Testis (tissue), 2 donors: ENCODE measurements at regions not wholly inside any gene's neighbourhood (a gene's known extent, or its start where the extent isn't known, plus 50 kb on each side); places are given as distances from the start of the nearest gene placed in this dataset.

Experiments
- DNase-seq: peaks from one replicate; pipeline ENCODE4 v3.0.0-alpha.2; 2019
- H3K27ac ChIP-seq, 2 donors: fragments of 200-600 bp; sonication (generic); one replicate each; pipeline ENCODE4 v1.5.1; 2019
- H3K27me3 ChIP-seq: fragments of 200-600 bp; sonication (generic); one replicate; pipeline ENCODE4 v1.5.1; 2019
- H3K36me3 ChIP-seq: fragments of 200-600 bp; sonication (generic); one replicate; pipeline ENCODE4 v1.5.1; 2017; ENCODE audit warnings: low read depth; ENCODE audit errors: missing control alignments
- H3K4me1 ChIP-seq: fragments of 200-600 bp; sonication (generic); one replicate; pipeline ENCODE4 v1.5.1; 2019
- H3K4me3 ChIP-seq, 2 donors: fragments of 200-600 bp; sonication (generic); one replicate each; pipeline ENCODE4 v1.5.1; 2017 to 2019
- H3K9me3 ChIP-seq: fragments of 200-600 bp; sonication (generic); one replicate; pipeline ENCODE4 v1.5.1; 2017
- CTCF ChIP-seq, 3 experiments: fragments of 450-650 bp in 2 of 3; fragments of 200-600 bp in 1 of 3; sonication (generic) in 1 of 3; IDR thresholded peaks; one replicate each; pipeline ENCODE4 v1.5.1; 2016 to 2019; ENCODE audit warnings: antibody characterized with exemption in 3 of 3, mild to moderate bottlenecking in 2 of 3, moderate library complexity in 1 of 3
- POLR2A ChIP-seq: fragments of 450-650 bp; IDR thresholded peaks from one replicate; pipeline ENCODE4 v1.6.1; 2017; ENCODE audit warnings: antibody characterized with exemption, mild to moderate bottlenecking, moderate library complexity
- WGBS, 2 donors: methylation state at CpG; one replicate each; pipeline ENCODE4 v1.1.5; 2018; 5-methylcytosine and 5-hydroxymethylcytosine counted together
- intact Hi-C: fragments of 100-400 bp; cut with DNase I; formaldehyde crosslinking; loops from one replicate; pipeline ENCODE4 v1.15.1; 2023; ENCODE audit warnings: low total_unique reads

GRCh38 chr2:53170466-53170865 is 597.1 kb upstream of the CHAC2 start:
- no peak for DNase-seq
- no peak overlapping the region for H3K4me3 ChIP-seq
- no peaks in the 10 kb centered on the region for H3K4me1 ChIP-seq
- H3K27me3 ChIP-seq, result no peaks in the 10 kb centered on the region
- no peak overlapping the region for H3K27ac ChIP-seq
- 53 to 57% methylated on average over 2 of the region's 2 CpGs for WGBS, 2 donors
- H3K9me3 ChIP-seq, result no peaks in the 10 kb centered on the region
- no peak for TF ChIP-seq CTCF (IDR thresholded peaks at IDR 0.05)
- TF ChIP-seq POLR2A, result no peak
- intact Hi-C loops, result no loop called here
- no peaks in the 10 kb centered on the region for H3K36me3 ChIP-seq

- WGBS, 2 donors, result 92 to 93% methylated on average over 4 of the region's 4 CpGs
- DNase-seq, result no peak
- TF ChIP-seq CTCF (IDR thresholded peaks at IDR 0.05), result no peak
- no peaks in the 10 kb centered on the region for H3K9me3 ChIP-seq
- H3K27me3 ChIP-seq, result no peaks in the 10 kb centered on the region
- no peak overlapping the region for H3K4me3 ChIP-seq
- no peaks in the 10 kb centered on the region for H3K4me1 ChIP-seq
- no peak overlapping the region for H3K27ac ChIP-seq
- no peaks in the 10 kb centered on the region for H3K36me3 ChIP-seq
- intact Hi-C loops, result no loop called here
Measured at GRCh38 chr2:53167227-53167626, 600.4 kb upstream of the CHAC2 start.

- intact Hi-C loops, result no loop called here
- no peak for TF ChIP-seq POLR2A
- TF ChIP-seq CTCF (IDR thresholded peaks at IDR 0.05), result no peak
- H3K36me3 ChIP-seq, result no peaks in the 10 kb centered on the region
- no peak overlapping the region for H3K27ac ChIP-seq
- DNase-seq, result no peak
- H3K4me1 ChIP-seq, result no peaks in the 10 kb centered on the region
- H3K4me3 ChIP-seq, result no peak overlapping the region
- no peaks in the 10 kb centered on the region for H3K27me3 ChIP-seq
- H3K9me3 ChIP-seq, result no peaks in the 10 kb centered on the region
Measured at GRCh38 chr2:53150146-53150545, 617.5 kb upstream of the CHAC2 start.

GRCh38 chr2:53148221-53148620 is 619.4 kb upstream of the CHAC2 start:
- DNase-seq, result no peak
- Histone ChIP-seq H3K27ac (no peak overlapping the region), H3K4me3 (no peak overlapping the region), H3K36me3 (no peaks in the 10 kb centered on the region), H3K9me3 (no peaks in the 10 kb centered on the region), H3K27me3 (no peaks in the 10 kb centered on the region), H3K4me1 (no peaks in the 10 kb centered on the region)
- TF ChIP-seq POLR2A, result no peak
- TF ChIP-seq CTCF (IDR thresholded peaks at IDR 0.05), result no peak
- 32% methylated on average over 3 of the region's 3 CpGs for WGBS, 2 donors
- intact Hi-C loops, result no loop called here

GRCh38 chr2:53131416-53131815 is 636.2 kb upstream of the CHAC2 start:
- H3K4me3 ChIP-seq, result no peak overlapping the region
- intact Hi-C loops, result no loop called here
- no peaks in the 10 kb centered on the region for H3K36me3 ChIP-seq
- 91 to 94% methylated on average over 1 of the region's 1 CpG for WGBS, 2 donors
- no peak overlapping the region for H3K27ac ChIP-seq
- no peaks in the 10 kb centered on the region for H3K27me3 ChIP-seq
- TF ChIP-seq CTCF (IDR thresholded peaks at IDR 0.05) (no peak), POLR2A (no peak)
- no peak for DNase-seq
- no peaks in the 10 kb centered on the region for H3K9me3 ChIP-seq
- H3K4me1 ChIP-seq, result no peaks in the 10 kb centered on the region
